Astrocyte (in vitro differentiated cells and primary cell): ENCODE measurements at regions not wholly inside any gene's neighbourhood (a gene's known extent, or its start where the extent isn't known, plus 50 kb on each side); places are given as distances from the start of the nearest gene placed in this dataset.

Source experiments
- DNase-seq: peaks from one replicate; pipeline ENCODE4 v3.0.0-alpha.2; 2010; ENCODE audit warnings: low read depth
- FAIRE-seq: peaks from 2 replicates; lab custom pipeline; 2011; peaks lifted over from hg19 to GRCh38; lab: Jason Lieb, UNC
- H2AFZ ChIP-seq: 2 replicates; pipeline ENCODE4 v1.6.0; 2012; ENCODE audit warnings: low read depth, low read length, inconsistent platforms
- H3K27ac ChIP-seq: 2 replicates; pipeline ENCODE4 v1.5.1; 2011; ENCODE audit warnings: low read depth, low read length, inconsistent platforms
- H3K27me3 ChIP-seq: 2 replicates; pipeline ENCODE4 v1.6.0; 2011; ENCODE audit warnings: low read length, inconsistent platforms; ENCODE audit not compliant: insufficient read depth
- H3K36me3 ChIP-seq: 2 replicates; pipeline ENCODE4 v1.5.1; 2011; ENCODE audit warnings: low read length, inconsistent platforms; ENCODE audit not compliant: insufficient read depth
- H3K4me1 ChIP-seq: 2 replicates; pipeline ENCODE4 v1.5.1; 2011; ENCODE audit warnings: low read length, inconsistent platforms; ENCODE audit not compliant: insufficient read depth
- H3K4me2 ChIP-seq: 2 replicates; pipeline ENCODE4 v1.6.0; 2012; ENCODE audit warnings: low read length, inconsistent platforms
- H3K4me3 ChIP-seq: 2 replicates; pipeline ENCODE4 v1.5.1; 2011; ENCODE audit warnings: low read depth, mild to moderate bottlenecking, low read length, inconsistent platforms; ENCODE audit not compliant: insufficient read depth
- H3K79me2 ChIP-seq: 2 replicates; pipeline ENCODE4 v1.6.0; 2012; ENCODE audit warnings: mild to moderate bottlenecking, low read length, inconsistent platforms; ENCODE audit not compliant: insufficient read depth
- H3K9ac ChIP-seq: 2 replicates; pipeline ENCODE4 v1.6.0; 2012; ENCODE audit warnings: mild to moderate bottlenecking, low read length, inconsistent platforms
- H3K9me3 ChIP-seq: 2 replicates; pipeline ENCODE4 v1.5.1; 2012; ENCODE audit warnings: low read depth, mild to moderate bottlenecking, low read length, inconsistent platforms; ENCODE audit not compliant: insufficient read depth
- H4K20me1 ChIP-seq: 2 replicates; pipeline ENCODE4 v1.6.0; 2012; ENCODE audit warnings: low read length, inconsistent platforms; ENCODE audit not compliant: insufficient read depth
- H3K27ac Mint-ChIP-seq: one replicate; pipeline ENCODE4 v1.8.0; 2021; ENCODE audit warnings: mild to moderate bottlenecking, mixed read lengths; ENCODE audit not compliant: unreplicated experiment
- H3K27me3 Mint-ChIP-seq: one replicate; pipeline ENCODE4 v1.8.0; 2021; ENCODE audit warnings: low read depth, mixed read lengths; ENCODE audit not compliant: unreplicated experiment
- H3K36me3 Mint-ChIP-seq: one replicate; pipeline ENCODE4 v1.8.0; 2021; ENCODE audit warnings: low read depth, mixed read lengths; ENCODE audit not compliant: unreplicated experiment
- H3K4me1 Mint-ChIP-seq: one replicate; pipeline ENCODE4 v1.8.0; 2021; ENCODE audit warnings: low read depth, mixed read lengths; ENCODE audit not compliant: unreplicated experiment
- H3K4me3 Mint-ChIP-seq: one replicate; pipeline ENCODE4 v1.8.0; 2021; ENCODE audit warnings: mild to moderate bottlenecking, moderate library complexity, mixed read lengths; ENCODE audit not compliant: unreplicated experiment
- H3K9me3 Mint-ChIP-seq: one replicate; pipeline ENCODE4 v1.8.0; 2021; ENCODE audit warnings: mild to moderate bottlenecking, mixed read lengths; ENCODE audit not compliant: unreplicated experiment
- CTCF ChIP-seq: IDR thresholded peaks from 2 replicates; pipeline ENCODE4 v1.5.1; 2011; ENCODE audit warnings: low read depth, mild to moderate bottlenecking, inconsistent platforms, low read length, moderate library complexity; ENCODE audit not compliant: insufficient read depth
- EZH2 ChIP-seq: IDR thresholded peaks from 2 replicates; pipeline ENCODE4 v1.6.1; 2012; ENCODE audit warnings: mild to moderate bottlenecking, low read length, inconsistent platforms; ENCODE audit not compliant: insufficient read depth

GRCh38 chr11:13108416-13108815, 99.3 kb downstream of the RASSF10 start:
- peaks cover 5% of the 10 kb centered on the region for H3K27me3 ChIP-seq
- H3K36me3 ChIP-seq = no peaks in the 10 kb centered on the region
- H4K20me1 ChIP-seq = no peaks in the 10 kb centered on the region
- Mint-ChIP-seq H3K4me3 (no peak overlapping the region), H3K27me3 (peaks cover 9% of the 10 kb centered on the region), H3K4me1 (peaks cover 12% of the 10 kb centered on the region), H3K36me3 (no peaks in the 10 kb centered on the region), H3K9me3 (peaks cover 2% of the 10 kb centered on the region), H3K27ac (no peak overlapping the region)
- peaks cover 2% of the 10 kb centered on the region for H3K9me3 ChIP-seq
- no peak overlapping the region for H2AFZ ChIP-seq
- H3K4me2 ChIP-seq = no peak overlapping the region
- H3K79me2 ChIP-seq = no peaks in the 10 kb centered on the region
- no peak for FAIRE-seq
- no peak for TF ChIP-seq EZH2
- no peak for TF ChIP-seq CTCF
- no peak overlapping the region for H3K27ac ChIP-seq
- no peak overlapping the region for H3K9ac ChIP-seq
- peak; percentile 60 for DNase-seq
- peaks cover 14% of the 10 kb centered on the region for H3K4me1 ChIP-seq
- no peak overlapping the region for H3K4me3 ChIP-seq

- no peak overlapping the region for H3K4me2 ChIP-seq
- FAIRE-seq (no peak), DNase-seq (no peak)
- no peaks in the 10 kb centered on the region for H4K20me1 ChIP-seq
- no peaks in the 10 kb centered on the region for H3K36me3 ChIP-seq
- H3K27ac Mint-ChIP-seq = no peak overlapping the region
- peaks cover 2% of the 10 kb centered on the region for H3K9me3 Mint-ChIP-seq
- no peak overlapping the region for H3K4me3 ChIP-seq
- no peak overlapping the region for H3K9ac ChIP-seq
- H3K4me1 Mint-ChIP-seq = peaks cover 14% of the 10 kb centered on the region
- H3K4me3 Mint-ChIP-seq = no peak overlapping the region
- H3K36me3 Mint-ChIP-seq = no peaks in the 10 kb centered on the region
- H3K27ac ChIP-seq = no peak overlapping the region
- H3K27me3 Mint-ChIP-seq = peaks cover 9% of the 10 kb centered on the region
- peaks cover 19% of the 10 kb centered on the region for H3K4me1 ChIP-seq
- no peaks in the 10 kb centered on the region for H3K27me3 ChIP-seq
- H3K79me2 ChIP-seq = no peaks in the 10 kb centered on the region
- H2AFZ ChIP-seq = no peak overlapping the region
- H3K9me3 ChIP-seq = peaks cover 2% of the 10 kb centered on the region
- TF ChIP-seq EZH2 (no peak), CTCF (no peak)
Measured at GRCh38 chr11:13109616-13110015, 100.5 kb downstream of the RASSF10 start.

GRCh38 chr11:13110145-13110544, 101.0 kb downstream of the RASSF10 start:
- Histone ChIP-seq H3K9me3 (peaks cover 2% of the 10 kb centered on the region), H3K9ac (no peak overlapping the region), H2AFZ (no peak overlapping the region), H3K27me3 (no peaks in the 10 kb centered on the region), H3K36me3 (no peaks in the 10 kb centered on the region), H4K20me1 (no peaks in the 10 kb centered on the region), H3K27ac (no peak overlapping the region), H3K4me3 (no peak overlapping the region), H3K79me2 (no peaks in the 10 kb centered on the region), H3K4me1 (peaks cover 24% of the 10 kb centered on the region), H3K4me2 (no peak overlapping the region)
- TF ChIP-seq EZH2 = no peak
- no peak for TF ChIP-seq CTCF
- peaks cover 18% of the 10 kb centered on the region for H3K4me1 Mint-ChIP-seq
- no peak overlapping the region for H3K27ac Mint-ChIP-seq
- FAIRE-seq = no peak
- H3K27me3 Mint-ChIP-seq = peaks cover 9% of the 10 kb centered on the region
- no peaks in the 10 kb centered on the region for H3K36me3 Mint-ChIP-seq
- H3K4me3 Mint-ChIP-seq = no peak overlapping the region
- no peak for DNase-seq
- peaks cover 2% of the 10 kb centered on the region for H3K9me3 Mint-ChIP-seq
